SK-N-MC (cell line): ENCODE measurements at regions not wholly inside any gene's neighbourhood (a gene's known extent, or its start where the extent isn't known, plus 50 kb on each side); places are given as distances from the start of the nearest gene placed in this dataset.

Experiments
- DNase-seq: peaks from one replicate; pipeline ENCODE4 v3.0.0-alpha.2; 2011; ENCODE audit warnings: low read depth, low spot score
- H3K27ac ChIP-seq: fragments of 200-600 bp; sonication (generic); 2 replicates; pipeline ENCODE4 v1.5.1; 2016; ENCODE audit warnings: mixed run types
- H3K36me3 ChIP-seq: fragments of 200-600 bp; sonication (generic); 2 replicates; pipeline ENCODE4 v1.6.1; 2017; ENCODE audit warnings: antibody characterized with exemption, low read length, mixed read lengths; ENCODE audit not compliant: insufficient read depth
- H3K4me3 ChIP-seq: fragments of 200-600 bp; sonication (generic); 2 replicates; pipeline ENCODE4 v1.5.1; 2016
- H3K9ac ChIP-seq: fragments of 200-600 bp; sonication (generic); 2 replicates; pipeline ENCODE4 v1.8.0; 2017; ENCODE audit warnings: mixed run types, mixed read lengths; ENCODE audit not compliant: insufficient read length
- H3K9me3 ChIP-seq: fragments of 200-600 bp; sonication (generic); 2 replicates; pipeline ENCODE4 v1.6.1; 2017; ENCODE audit warnings: low read depth, mild to moderate bottlenecking, antibody characterized with exemption, low read length, moderate library complexity, mixed read lengths
- EZH2 ChIP-seq: fragments of 200-600 bp; sonication (generic); IDR thresholded peaks from one replicate; pipeline ENCODE4 v1.6.1; 2017; ENCODE audit warnings: antibody characterized with exemption
- FOXP2 ChIP-seq: optimal IDR thresholded peaks from 2 replicates; pipeline ENCODE3; 2011; ENCODE audit warnings: mild to moderate bottlenecking, moderate library complexity; ENCODE audit not compliant: insufficient read depth; ENCODE audit errors: extremely low read length, control extremely low read depth
- POLR2AphosphoS5 ChIP-seq: IDR thresholded peaks from 2 replicates; pipeline ENCODE4 v1.6.1; 2012; ENCODE audit warnings: mild to moderate bottlenecking, low read depth, low read length, borderline replicate concordance

GRCh38 chr4:96991083-96991482, 1151.2 kb downstream of the PDHA2 start:
- no peak overlapping the region for H3K9ac ChIP-seq
- H3K36me3 ChIP-seq: no peaks in the 10 kb centered on the region
- TF ChIP-seq FOXP2 (no peak), EZH2 (no peak), POLR2AphosphoS5 (no peak)
- H3K9me3 ChIP-seq: no peaks in the 10 kb centered on the region
- no peak overlapping the region for H3K27ac ChIP-seq
- no peak overlapping the region for H3K4me3 ChIP-seq
- DNase-seq: no peak

- no peak overlapping the region for H3K27ac ChIP-seq
- H3K4me3 ChIP-seq: no peak overlapping the region
- H3K9ac ChIP-seq: no peak overlapping the region
- no peaks in the 10 kb centered on the region for H3K9me3 ChIP-seq
- no peak for DNase-seq
- no peaks in the 10 kb centered on the region for H3K36me3 ChIP-seq
- TF ChIP-seq FOXP2 (no peak), POLR2AphosphoS5 (no peak), EZH2 (no peak)
Measured at GRCh38 chr4:96992443-96992842, 1150.8 kb downstream of the STPG2 start.

GRCh38 chr4:96993560-96993959, 1149.7 kb downstream of the STPG2 start:
- Histone ChIP-seq H3K4me3 (no peak overlapping the region), H3K9me3 (no peaks in the 10 kb centered on the region), H3K36me3 (no peaks in the 10 kb centered on the region), H3K9ac (no peak overlapping the region), H3K27ac (no peak overlapping the region)
- no peak for DNase-seq
- TF ChIP-seq FOXP2 (no peak), POLR2AphosphoS5 (no peak), EZH2 (no peak)

GRCh38 chr4:97003715-97004114, 1139.6 kb downstream of the STPG2 start:
- no peak overlapping the region for H3K4me3 ChIP-seq
- no peak for TF ChIP-seq POLR2AphosphoS5
- no peak for TF ChIP-seq EZH2
- no peak for TF ChIP-seq FOXP2

GRCh38 chr4:97013309-97013708, 1130.0 kb downstream of the STPG2 start:
- DNase-seq: no peak
- TF ChIP-seq EZH2 (no peak), FOXP2 (no peak), POLR2AphosphoS5 (no peak)
- Histone ChIP-seq H3K36me3 (no peaks in the 10 kb centered on the region), H3K4me3 (no peak overlapping the region), H3K9me3 (no peaks in the 10 kb centered on the region), H3K27ac (no peak overlapping the region), H3K9ac (no peak overlapping the region)

More at GRCh38 chr4:97003715-97004114, 1139.6 kb downstream of the STPG2 start:
- no peak for DNase-seq
- H3K9me3 ChIP-seq: no peaks in the 10 kb centered on the region
- H3K27ac ChIP-seq: no peak overlapping the region
- no peaks in the 10 kb centered on the region for H3K36me3 ChIP-seq
- no peak overlapping the region for H3K9ac ChIP-seq

GRCh38 chr4:97013711-97014110, 1129.6 kb downstream of the STPG2 start:
- H3K9me3 ChIP-seq: no peaks in the 10 kb centered on the region
- no peak for DNase-seq
- H3K4me3 ChIP-seq: no peak overlapping the region
- H3K36me3 ChIP-seq: no peaks in the 10 kb centered on the region
- H3K27ac ChIP-seq: no peak overlapping the region
- TF ChIP-seq FOXP2 (no peak), POLR2AphosphoS5 (no peak), EZH2 (no peak)
- H3K9ac ChIP-seq: no peak overlapping the region

GRCh38 chr4:97015301-97015700, 1128.0 kb downstream of the STPG2 start:
- no peak for DNase-seq
- no peak overlapping the region for H3K4me3 ChIP-seq
- no peak overlapping the region for H3K9ac ChIP-seq
- no peak overlapping the region for H3K27ac ChIP-seq
- no peaks in the 10 kb centered on the region for H3K36me3 ChIP-seq
- no peaks in the 10 kb centered on the region for H3K9me3 ChIP-seq
- TF ChIP-seq FOXP2 (no peak), POLR2AphosphoS5 (no peak), EZH2 (no peak)

- Histone ChIP-seq H3K9ac (no peak overlapping the region), H3K36me3 (no peaks in the 10 kb centered on the region), H3K4me3 (no peak overlapping the region), H3K9me3 (no peaks in the 10 kb centered on the region), H3K27ac (no peak overlapping the region)
- no peak for DNase-seq
- TF ChIP-seq POLR2AphosphoS5: no peak
- no peak for TF ChIP-seq FOXP2
- no peak for TF ChIP-seq EZH2
Measured at GRCh38 chr4:97016186-97016907, 1126.9 kb downstream of the STPG2 start.
